K562 (cell line): ENCODE measurements at regions not wholly inside any gene's neighbourhood (a gene's known extent, or its start where the extent isn't known, plus 50 kb on each side); places are given as distances from the start of the nearest gene placed in this dataset.

Source experiments
- ATAC-seq: fragments of 200-7000 bp; cut with Tn5 transposase; 3 replicates; pipeline ENCODE4 v1.9.1; 2020; ENCODE audit warnings: moderate library complexity
- BruUV-seq: library from RNA; stranded (reverse); fragments of 400-500 nt; replicated peaks from 2 replicates; lab custom pipeline; 2021; lab: Mats Ljungman, UMichigan
- CTCF ChIA-PET: fragments of 300-600 bp; formaldehyde crosslinking; extraction: SDS; loops from one replicate; lab custom pipeline; 2021; ENCODE audit warnings: low intra/inter-chr PET ratio; lab: Yijun Ruan, JAX
- POLR2A ChIA-PET: fragments of 300-600, 350-650 bp; sonication (Branson Sonifier 250); formaldehyde crosslinking; extraction: SDS; loops from one replicate; lab custom pipeline; 2021; ENCODE audit warnings: antibody characterized with exemption, inconsistent platforms; lab: Yijun Ruan, JAX
- DNase-seq, 4 experiments: peaks; one replicate each; pipeline versions ENCODE4 v3.0.0 to v3.0.0-alpha.2; 2011 to 2018; ENCODE audit warnings: low spot score in 3 of 4, mixed read lengths in 3 of 4; ENCODE audit errors: extremely low read depth in 1 of 4
- FAIRE-seq: peaks from 2 replicates; lab custom pipeline; 2011; peaks lifted over from hg19 to GRCh38; lab: Jason Lieb, UNC
- H2AFZ ChIP-seq: 2 replicates; pipeline ENCODE4 v1.6.0; 2011; ENCODE audit warnings: low read depth, low read length, control low read depth, inconsistent platforms
- H3K27ac ChIP-seq: fragments of 200-600 bp; 3 replicates; pipeline ENCODE4 v1.8.0; 2011; ENCODE audit warnings: low read depth, mild to moderate bottlenecking, control low read depth, inconsistent platforms, low read length, moderate library complexity, mixed read lengths; ENCODE audit errors: extremely low read depth
- H3K27me3 ChIP-seq, 2 experiments: fragments of 300-600 bp in 1 of 2; 2 replicates in 1 of 2; 3 replicates in 1 of 2; pipeline versions ENCODE4 v1.6.0 to v1.8.0; 2011; ENCODE audit warnings: inconsistent platforms in 2 of 2, low read length in 2 of 2, mild to moderate bottlenecking in 1 of 2, mixed read lengths in 1 of 2, moderate library complexity in 1 of 2; ENCODE audit not compliant: control insufficient read depth in 2 of 2, insufficient read depth in 2 of 2
- H3K36me3 ChIP-seq: fragments of 300-600 bp; 3 replicates; pipeline ENCODE4 v1.8.0; 2011; ENCODE audit warnings: mild to moderate bottlenecking, low read length, inconsistent platforms; ENCODE audit not compliant: control insufficient read depth, insufficient read depth
- H3K4me1 ChIP-seq, 2 experiments: fragments of 200-600 bp in 1 of 2; replicated peaks in 1 of 2; 2 replicates in 1 of 2; 3 replicates in 1 of 2; pipeline versions ENCODE4 v1.5.1 to v1.8.0; 2011; ENCODE audit warnings: inconsistent platforms in 2 of 2, low read length in 2 of 2, mild to moderate bottlenecking in 1 of 2, mixed read lengths in 1 of 2, moderate library complexity in 1 of 2; ENCODE audit not compliant: control insufficient read depth in 2 of 2, insufficient read depth in 2 of 2
- H3K4me2 ChIP-seq: 2 replicates; pipeline ENCODE4 v1.6.1; 2011; ENCODE audit warnings: low read length, control low read depth, inconsistent platforms, mixed read lengths; ENCODE audit not compliant: insufficient read depth
- H3K4me3 ChIP-seq: fragments of 200-600 bp; sonication (generic), shearing (Covaris generic); 2 replicates; pipeline ENCODE4 v1.5.1; 2016; ENCODE audit warnings: control low read depth, inconsistent platforms
- H3K79me2 ChIP-seq: fragments of 200-600 bp; 3 replicates; pipeline ENCODE4 v1.8.0; 2011; ENCODE audit warnings: low read length, inconsistent platforms; ENCODE audit not compliant: control insufficient read depth, insufficient read depth
- H3K9ac ChIP-seq, 2 experiments: 2 replicates each; pipeline versions ENCODE4 v1.6.0 to v1.6.1; 2011; ENCODE audit warnings: low read depth in 2 of 2, low read length in 2 of 2, control low read depth in 1 of 2, inconsistent platforms in 1 of 2, mild to moderate bottlenecking in 1 of 2, mixed read lengths in 1 of 2; ENCODE audit not compliant: insufficient read depth in 1 of 2
- H3K9me1 ChIP-seq: one replicate; pipeline ENCODE4 v1.6.0; 2011; ENCODE audit warnings: inconsistent platforms, mild to moderate bottlenecking, low read length, moderate library complexity; ENCODE audit not compliant: control insufficient read depth, insufficient read depth
- H3K9me3 ChIP-seq: replicated peaks from 2 replicates; pipeline ENCODE4 v1.5.1; 2011; ENCODE audit warnings: low read depth, low read length, inconsistent platforms; ENCODE audit not compliant: control insufficient read depth, insufficient read depth
- H4K20me1 ChIP-seq: replicated peaks from 2 replicates; pipeline ENCODE4 v1.6.1; 2011; ENCODE audit warnings: low read length, inconsistent platforms, mixed read lengths; ENCODE audit not compliant: control insufficient read depth, insufficient read depth
- CBFA2T2 ChIP-seq: fragments of 450-650 bp; conservative IDR thresholded peaks from 2 replicates; pipeline ENCODE4 v1.6.1; 2017; ENCODE audit warnings: mild to moderate bottlenecking
- CHD1 ChIP-seq: fragments of 200-600 bp; sonication (generic); IDR thresholded peaks from one replicate; pipeline ENCODE4 v1.6.1; 2012; ENCODE audit warnings: mild to moderate bottlenecking, moderate library complexity, low read length, inconsistent platforms
- ETV1 ChIP-seq: fragments of 450-650 bp; conservative IDR thresholded peaks from 2 replicates; pipeline ENCODE4 v1.6.1; 2016; ENCODE audit warnings: missing genetic modification characterization, control low read depth, low read depth, missing compliant biosample characterization
- HMGN3 ChIP-seq: IDR thresholded peaks from 2 replicates; pipeline ENCODE4 v1.6.1; 2011; ENCODE audit warnings: borderline replicate concordance, low read depth, mild to moderate bottlenecking, mixed read lengths, low read length; ENCODE audit not compliant: insufficient read length; ENCODE audit errors: extremely low read depth
- KHSRP ChIP-seq: fragments of 450-650 bp; IDR thresholded peaks from 2 replicates; pipeline ENCODE4 v1.6.1; 2017
- MTA3 ChIP-seq: fragments of 450-650 bp; formaldehyde crosslinking; IDR thresholded peaks from 2 replicates; pipeline ENCODE4 v1.6.1; 2017; ENCODE audit warnings: mild to moderate bottlenecking, borderline replicate concordance
- SMC3 ChIP-seq: conservative IDR thresholded peaks from 2 replicates; pipeline ENCODE4 v1.6.1; 2011; ENCODE audit warnings: low read depth, low read length, improper control_type of control experiment; ENCODE audit not compliant: insufficient read depth
- VEZF1 ChIP-seq: fragments of 200-800 bp; sonication (Bioruptor generic); IDR thresholded peaks from 2 replicates; pipeline ENCODE4 v1.6.1; 2017; ENCODE audit warnings: missing genetic modification characterization, missing compliant biosample characterization
- ZBTB34 ChIP-seq: fragments of 250-450 bp; sonication (Bioruptor Pico); IDR thresholded peaks from 2 replicates; pipeline ENCODE4 v1.8.0; 2021; ENCODE audit warnings: mild to moderate bottlenecking, moderate library complexity
- ZBTB43 ChIP-seq: sonication (generic); formaldehyde crosslinking; IDR thresholded peaks from 2 replicates; pipeline ENCODE4 v1.8.0; 2023; ENCODE audit warnings: mild to moderate bottlenecking, missing genetic modification reagents
- ZBTB5 ChIP-seq: fragments of 450-650 bp; IDR thresholded peaks from 2 replicates; pipeline ENCODE4 v1.6.1; 2017; ENCODE audit warnings: antibody characterized with exemption
- ZNF174 ChIP-seq: fragments of 250-450 bp; sonication (Bioruptor Pico); IDR thresholded peaks from 2 replicates; pipeline ENCODE4 v1.4.0; 2020; ENCODE audit warnings: mild to moderate bottlenecking
- ZNF224 ChIP-seq: sonication (generic); formaldehyde crosslinking; IDR thresholded peaks from 2 replicates; pipeline ENCODE4 v1.8.0; 2022; ENCODE audit warnings: mild to moderate bottlenecking, missing genetic modification reagents
- ZNF668 ChIP-seq: fragments of 250-450 bp; sonication (Bioruptor Pico); IDR thresholded peaks from 2 replicates; pipeline ENCODE4 v1.8.0; 2022; ENCODE audit warnings: mild to moderate bottlenecking, inconsistent platforms
- WGBS: fragments of 100-300 bp; shearing (Covaris generic); methylation state at CpG from one replicate; pipeline ENCODE4 v1.1.6; 2016; ENCODE audit warnings: low coverage, mixed read lengths; ENCODE audit not compliant: insufficient coverage; ENCODE audit errors: missing lambda C conversion rate; 5-methylcytosine and 5-hydroxymethylcytosine counted together
- in situ Hi-C: fragments of 300-500 bp; cut with MboI; formaldehyde crosslinking; loops from 4 replicates; pipeline ENCODE4 v1.15.0; 2018; ENCODE audit warnings: inconsistent platforms, mixed read lengths
- intact Hi-C: fragments of 100-400 bp; cut with micrococcal nuclease; formaldehyde crosslinking; loops from 2 replicates; pipeline ENCODE4 v1.14.2; 2022

GRCh38 chr1:30382496-30382895 is 340.9 kb downstream of the MATN1 start:
- DNase-seq = no peak
- TF ChIP-seq CBFA2T2 (no peak), KHSRP (no peak), ZBTB5 (no peak), CHD1 (no peak), SMC3 (no peak), HMGN3 (no peak), ZNF174 (CRISPR knock-in tag) (no peak), ZBTB34 (CRISPR knock-in tag) (no peak), ZNF668 (CRISPR knock-in tag) (no peak), ETV1 (tag) (no peak), VEZF1 (CRISPR knock-in tag) (no peak), MTA3 (no peak), ZBTB43 (CRISPR knock-in tag) (no peak), ZNF224 (CRISPR knock-in tag) (no peak)
- in situ Hi-C loops (no loop called here), intact Hi-C loops (loop anchor here (10.0 kb wide), 1 partner anchor 392 kb away; no protein-coding TSS in a partner anchor)
- Histone ChIP-seq H3K4me3 (no peak overlapping the region), H3K4me1 (peaks cover 0 to 4% of the 10 kb centered on the region in 2 experiments; a peak in 1 of 5 replicates), H3K27me3 (peaks cover 3 to 58% of the 10 kb centered on the region in 2 experiments; a peak in 3 of 5 replicates), H3K9me1 (no peaks in the 10 kb centered on the region), H3K79me2 (no peaks in the 10 kb centered on the region), H3K9me3 (no peaks in the 10 kb centered on the region), H3K27ac (no peak overlapping the region), H3K4me2 (no peak overlapping the region), H2AFZ (no peak overlapping the region), H4K20me1 (peaks cover 7% of the 10 kb centered on the region), H3K36me3 (no peaks in the 10 kb centered on the region), H3K9ac (no peak overlapping the region)
- POLR2A ChIA-PET = no interaction called here
- BruUV-seq = no TSS peak
- no peak for FAIRE-seq
- no peak for ATAC-seq
- whole genome bisulfite sequencing = 0% methylated on average over 2 of the region's 2 CpGs
- CTCF ChIA-PET = interaction anchor here (0.6 kb wide), 1 partner anchor 1688 kb away, joined by 7 read pairs; no protein-coding TSS in a partner anchor
